HL-60 (cell line): ENCODE measurements at regions not wholly inside any gene's neighbourhood (a gene's known extent, or its start where the extent isn't known, plus 50 kb on each side); places are given as distances from the start of the nearest gene placed in this dataset.

Experiments
- DNase-seq, 2 experiments: peaks; one replicate each; pipeline ENCODE4 v3.0.0-alpha.2; 2010 to 2020; ENCODE audit warnings: low read depth in 1 of 2, low spot score in 1 of 2
- H3K27ac ChIP-seq: fragments of 250-450 bp; sonication (Bioruptor Pico); replicated peaks from 2 replicates; pipeline ENCODE4 v1.5.1; 2020; ENCODE audit warnings: mild to moderate bottlenecking, moderate library complexity
- H3K27me3 ChIP-seq: fragments of 250-450 bp; sonication (Bioruptor Pico); 2 replicates; pipeline ENCODE4 v1.5.1; 2021; ENCODE audit warnings: mild to moderate bottlenecking, moderate library complexity; ENCODE audit not compliant: insufficient read depth, poor library complexity, severe bottlenecking
- H3K4me3 ChIP-seq: replicated peaks from 2 replicates; pipeline ENCODE4 v1.5.1; 2011; ENCODE audit warnings: mild to moderate bottlenecking, control low read depth, low read length; ENCODE audit not compliant: insufficient read depth
- GABPA ChIP-seq: IDR thresholded peaks from 2 replicates; pipeline ENCODE4 v1.6.1; 2012; ENCODE audit warnings: low read depth
- POLR2AphosphoS5 ChIP-seq: IDR thresholded peaks from 2 replicates; pipeline ENCODE4 v1.6.1; 2012; ENCODE audit warnings: low read depth
- SPI1 ChIP-seq: IDR thresholded peaks from 2 replicates; pipeline ENCODE4 v1.6.1; 2012; ENCODE audit warnings: low read depth, mild to moderate bottlenecking, borderline replicate concordance
- TF ChIP-seq, protein P1 (sequence below): IDR thresholded peaks from one replicate; pipeline ENCODE4 v1.5.1; 2011; ENCODE audit warnings: low read length, control low read depth, inconsistent platforms; ENCODE audit not compliant: insufficient read depth
- TF ChIP-seq, protein P2 (sequence below): IDR thresholded peaks from 2 replicates; pipeline ENCODE4 v1.6.1; 2012; ENCODE audit warnings: low read depth; ENCODE audit not compliant: insufficient replicate concordance

DNA sequence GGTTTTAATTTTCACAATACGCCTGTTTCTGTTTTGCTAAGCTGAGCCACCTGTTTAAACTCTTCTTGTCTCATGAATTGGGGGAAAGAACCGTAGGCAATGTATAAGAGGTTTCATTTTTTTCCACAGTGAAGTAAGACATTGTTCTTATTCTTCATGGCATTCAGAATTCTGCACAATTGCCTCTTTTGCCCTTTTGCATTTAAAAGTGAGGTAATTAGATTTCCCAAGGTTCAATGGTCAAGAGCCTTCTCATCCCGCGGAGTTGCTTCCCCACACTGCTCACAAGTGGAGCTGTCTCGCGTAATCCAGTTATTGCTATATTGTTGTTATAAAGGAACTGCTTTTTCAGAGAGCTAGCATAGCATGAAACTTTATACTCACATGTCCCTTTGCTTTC, 90.9 kb upstream of the SPRY1 start:
- DNase-seq = no peak
- no peak overlapping the region for H3K27ac ChIP-seq
- no peak overlapping the region for H3K4me3 ChIP-seq
- TF ChIP-seq, protein P1, sequence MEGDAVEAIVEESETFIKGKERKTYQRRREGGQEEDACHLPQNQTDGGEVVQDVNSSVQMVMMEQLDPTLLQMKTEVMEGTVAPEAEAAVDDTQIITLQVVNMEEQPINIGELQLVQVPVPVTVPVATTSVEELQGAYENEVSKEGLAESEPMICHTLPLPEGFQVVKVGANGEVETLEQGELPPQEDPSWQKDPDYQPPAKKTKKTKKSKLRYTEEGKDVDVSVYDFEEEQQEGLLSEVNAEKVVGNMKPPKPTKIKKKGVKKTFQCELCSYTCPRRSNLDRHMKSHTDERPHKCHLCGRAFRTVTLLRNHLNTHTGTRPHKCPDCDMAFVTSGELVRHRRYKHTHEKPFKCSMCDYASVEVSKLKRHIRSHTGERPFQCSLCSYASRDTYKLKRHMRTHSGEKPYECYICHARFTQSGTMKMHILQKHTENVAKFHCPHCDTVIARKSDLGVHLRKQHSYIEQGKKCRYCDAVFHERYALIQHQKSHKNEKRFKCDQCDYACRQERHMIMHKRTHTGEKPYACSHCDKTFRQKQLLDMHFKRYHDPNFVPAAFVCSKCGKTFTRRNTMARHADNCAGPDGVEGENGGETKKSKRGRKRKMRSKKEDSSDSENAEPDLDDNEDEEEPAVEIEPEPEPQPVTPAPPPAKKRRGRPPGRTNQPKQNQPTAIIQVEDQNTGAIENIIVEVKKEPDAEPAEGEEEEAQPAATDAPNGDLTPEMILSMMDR = no peak
- TF ChIP-seq GABPA (no peak), POLR2AphosphoS5 (no peak), SPI1 (no peak)
- TF ChIP-seq, protein P2, sequence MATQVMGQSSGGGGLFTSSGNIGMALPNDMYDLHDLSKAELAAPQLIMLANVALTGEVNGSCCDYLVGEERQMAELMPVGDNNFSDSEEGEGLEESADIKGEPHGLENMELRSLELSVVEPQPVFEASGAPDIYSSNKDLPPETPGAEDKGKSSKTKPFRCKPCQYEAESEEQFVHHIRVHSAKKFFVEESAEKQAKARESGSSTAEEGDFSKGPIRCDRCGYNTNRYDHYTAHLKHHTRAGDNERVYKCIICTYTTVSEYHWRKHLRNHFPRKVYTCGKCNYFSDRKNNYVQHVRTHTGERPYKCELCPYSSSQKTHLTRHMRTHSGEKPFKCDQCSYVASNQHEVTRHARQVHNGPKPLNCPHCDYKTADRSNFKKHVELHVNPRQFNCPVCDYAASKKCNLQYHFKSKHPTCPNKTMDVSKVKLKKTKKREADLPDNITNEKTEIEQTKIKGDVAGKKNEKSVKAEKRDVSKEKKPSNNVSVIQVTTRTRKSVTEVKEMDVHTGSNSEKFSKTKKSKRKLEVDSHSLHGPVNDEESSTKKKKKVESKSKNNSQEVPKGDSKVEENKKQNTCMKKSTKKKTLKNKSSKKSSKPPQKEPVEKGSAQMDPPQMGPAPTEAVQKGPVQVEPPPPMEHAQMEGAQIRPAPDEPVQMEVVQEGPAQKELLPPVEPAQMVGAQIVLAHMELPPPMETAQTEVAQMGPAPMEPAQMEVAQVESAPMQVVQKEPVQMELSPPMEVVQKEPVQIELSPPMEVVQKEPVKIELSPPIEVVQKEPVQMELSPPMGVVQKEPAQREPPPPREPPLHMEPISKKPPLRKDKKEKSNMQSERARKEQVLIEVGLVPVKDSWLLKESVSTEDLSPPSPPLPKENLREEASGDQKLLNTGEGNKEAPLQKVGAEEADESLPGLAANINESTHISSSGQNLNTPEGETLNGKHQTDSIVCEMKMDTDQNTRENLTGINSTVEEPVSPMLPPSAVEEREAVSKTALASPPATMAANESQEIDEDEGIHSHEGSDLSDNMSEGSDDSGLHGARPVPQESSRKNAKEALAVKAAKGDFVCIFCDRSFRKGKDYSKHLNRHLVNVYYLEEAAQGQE = no peak
- H3K27me3 ChIP-seq = no peaks in the 10 kb centered on the region

DNA sequence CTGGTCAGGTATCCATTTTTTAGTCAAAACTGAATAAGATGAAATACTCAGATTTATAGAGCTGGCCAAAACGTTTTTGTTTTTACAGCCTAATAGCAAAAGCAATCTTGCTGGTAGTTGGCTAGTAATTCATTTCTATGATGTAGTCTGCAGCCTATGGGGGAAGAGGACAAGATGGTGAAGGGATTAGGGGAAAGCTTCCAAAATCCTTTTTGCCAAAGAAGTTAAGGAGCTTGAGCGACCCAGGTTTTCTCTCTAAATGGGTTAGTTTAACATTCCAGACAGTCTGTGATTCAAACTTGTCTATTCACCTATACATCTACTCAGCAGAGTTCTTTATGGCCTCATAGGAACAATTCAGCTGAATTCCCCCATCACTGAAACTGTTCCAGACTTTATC, 89.8 kb upstream of the SPRY1 start:
- no peak for DNase-seq
- Histone ChIP-seq H3K27ac (no peak overlapping the region), H3K27me3 (no peaks in the 10 kb centered on the region), H3K4me3 (no peak overlapping the region)
- TF ChIP-seq, protein P1 = no peak
- TF ChIP-seq SPI1 (no peak), POLR2AphosphoS5 (no peak), GABPA (no peak)
- TF ChIP-seq, protein P2 = no peak

DNA sequence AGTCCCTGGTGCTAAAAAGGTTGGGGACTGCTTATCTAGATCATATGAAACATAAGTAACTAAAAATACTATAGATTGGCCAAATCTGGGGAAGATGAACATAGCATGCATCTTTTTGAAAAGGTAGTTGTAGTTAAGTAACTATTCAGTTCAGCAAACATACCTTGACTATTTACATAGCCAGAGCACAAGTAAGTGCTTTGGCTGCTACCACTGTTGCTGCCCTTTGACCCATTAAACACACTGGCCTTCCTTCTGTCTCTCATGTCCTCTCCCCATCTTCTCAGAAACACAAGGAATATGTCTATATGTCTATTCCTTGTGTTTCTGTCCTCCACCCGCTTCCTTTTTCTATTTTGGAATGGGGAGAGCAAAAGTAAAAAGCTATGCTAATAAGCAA, 87.9 kb upstream of the SPRY1 start:
- H3K27me3 ChIP-seq = no peaks in the 10 kb centered on the region
- DNase-seq = no peak
- H3K4me3 ChIP-seq = no peak overlapping the region
- TF ChIP-seq GABPA = no peak
- TF ChIP-seq SPI1 = no peak
- no peak for TF ChIP-seq POLR2AphosphoS5
- TF ChIP-seq, protein P2 = no peak
- TF ChIP-seq, protein P1 = no peak
- H3K27ac ChIP-seq = no peak overlapping the region
